HG03103 (cell line): ENCODE measurements at regions not wholly inside any gene's neighbourhood (a gene's known extent, or its start where the extent isn't known, plus 50 kb on each side); places are given as distances from the start of the nearest gene placed in this dataset.

Source experiments
- ATAC-seq: cut with Tn5 transposase; IDR thresholded peaks from one replicate; pipeline ENCODE4 v1.9.1; 2021; ENCODE audit warnings: low read depth; ENCODE audit not compliant: unreplicated experiment

GRCh38 chr2:145110668-145111356, 590.9 kb upstream of the ZEB2 start:
- ATAC-seq, result no peak

GRCh38 chr2:145108959-145109710, 589.2 kb upstream of the ZEB2 start:
- ATAC-seq, result no peak

- no peak for ATAC-seq
Measured at GRCh38 chr2:145108361-145108778, 588.5 kb upstream of the ZEB2 start.

- no peak for ATAC-seq
Measured at GRCh38 chr2:145106293-145106692, 586.4 kb upstream of the ZEB2 start.

GRCh38 chr2:145102706-145103105, 582.8 kb upstream of the ZEB2 start:
- ATAC-seq, result no peak

GRCh38 chr2:145100301-145100700, 580.4 kb upstream of the ZEB2 start:
- no peak for ATAC-seq

GRCh38 chr2:145096582-145096981, 576.7 kb upstream of the ZEB2 start:
- no peak for ATAC-seq

GRCh38 chr2:145095641-145096435, 575.9 kb upstream of the ZEB2 start:
- no peak for ATAC-seq

GRCh38 chr2:145094370-145094769, 574.5 kb upstream of the ZEB2 start:
- no peak for ATAC-seq

- no peak for ATAC-seq
Measured at GRCh38 chr2:145091967-145092366, 572.0 kb upstream of the ZEB2 start.

GRCh38 chr2:145090841-145091761, 571.2 kb upstream of the ZEB2 start:
- no peak for ATAC-seq

- ATAC-seq, result no peak
Measured at GRCh38 chr2:145088756-145089155, 568.8 kb upstream of the ZEB2 start.

GRCh38 chr2:145086910-145087309, 567.0 kb upstream of the ZEB2 start:
- no peak for ATAC-seq

GRCh38 chr2:145085612-145086011, 565.7 kb upstream of the ZEB2 start:
- no peak for ATAC-seq

GRCh38 chr2:145080426-145080825, 560.5 kb upstream of the ZEB2 start:
- no peak for ATAC-seq

GRCh38 chr2:145079641-145080040, 559.7 kb upstream of the ZEB2 start:
- no peak for ATAC-seq

GRCh38 chr2:145078923-145079322, 559.0 kb upstream of the ZEB2 start:
- ATAC-seq, result no peak

- no peak for ATAC-seq
Measured at GRCh38 chr2:145076085-145076484, 556.2 kb upstream of the ZEB2 start.

GRCh38 chr2:145075454-145076062, 555.6 kb upstream of the ZEB2 start:
- no peak for ATAC-seq

GRCh38 chr2:145070703-145071102, 550.8 kb upstream of the ZEB2 start:
- ATAC-seq, result no peak
